ENCODE measurements at regions not wholly inside any gene's neighbourhood (a gene's known extent, or its start where the extent isn't known, plus 50 kb on each side); places are given as distances from the start of the nearest gene placed in this dataset.

GRCh38 chr13:105349082-105349723 is 1186.3 kb downstream of the EFNB2 start:
- no peak for TF ChIP-seq POLR2AphosphoS5 (IDR thresholded peaks at IDR 0.05; ENCODE audit: low read depth, low read length)
- TF ChIP-seq POLR2A (IDR thresholded peaks at IDR 0.05; ENCODE audit: low read depth, low read length) = no peak
- no peak for TF ChIP-seq TAF1 (IDR thresholded peaks at IDR 0.05; ENCODE audit: borderline replicate concordance, low read depth, low read length)

Data from GM12892 (cell line).